BLaER1 treated with 17β-estradiol and CSF1 and Interleukin-3, amounts not matched to agents 10 nM and 100 nM (cell line): ENCODE measurements at regions not wholly inside any gene's neighbourhood (a gene's known extent, or its start where the extent isn't known, plus 50 kb on each side); places are given as distances from the start of the nearest gene placed in this dataset.
A peak's percentile ranks its signal among the peaks of the same experiment; 100 is the strongest.

Source experiments
- H3K27ac ChIP-seq, 11 experiments: shearing (Covaris generic); formaldehyde crosslinking; 2 replicates each; pipeline ENCODE4 v1.8.1; 2022
- H3K27me3 ChIP-seq, 11 experiments: shearing (Covaris generic); formaldehyde crosslinking; 2 replicates each; pipeline ENCODE4 v1.8.1; 2022
- H3K36me3 ChIP-seq, 11 experiments: shearing (Covaris generic); formaldehyde crosslinking; 2 replicates each; pipeline ENCODE4 v1.8.1; 2022
- H3K4me1 ChIP-seq, 10 experiments: shearing (Covaris generic); formaldehyde crosslinking; 2 replicates each; pipeline ENCODE4 v1.8.1; 2022
- H3K4me2 ChIP-seq, 11 experiments: shearing (Covaris generic); formaldehyde crosslinking; 2 replicates each; pipeline ENCODE4 v1.8.1; 2022
- H3K4me3 ChIP-seq, 10 experiments: shearing (Covaris generic); formaldehyde crosslinking; 2 replicates each; pipeline ENCODE4 v1.8.1; 2022
- H3K9ac ChIP-seq, 11 experiments: shearing (Covaris generic); formaldehyde crosslinking; 2 replicates each; pipeline ENCODE4 v1.8.1; 2022
- H3K9me3 ChIP-seq, 11 experiments: shearing (Covaris generic); formaldehyde crosslinking; replicated peaks in 1 of 11; 2 replicates each; pipeline ENCODE4 v1.8.1; 2022
- H4K20me1 ChIP-seq, 11 experiments: shearing (Covaris generic); formaldehyde crosslinking; 2 replicates each; pipeline ENCODE4 v1.8.1; 2022
- Cebpa-rat ChIP-seq, 11 experiments: shearing (Covaris generic); IDR thresholded peaks; 2 replicates each; pipeline ENCODE4 v1.8.1; 2022

DNA sequence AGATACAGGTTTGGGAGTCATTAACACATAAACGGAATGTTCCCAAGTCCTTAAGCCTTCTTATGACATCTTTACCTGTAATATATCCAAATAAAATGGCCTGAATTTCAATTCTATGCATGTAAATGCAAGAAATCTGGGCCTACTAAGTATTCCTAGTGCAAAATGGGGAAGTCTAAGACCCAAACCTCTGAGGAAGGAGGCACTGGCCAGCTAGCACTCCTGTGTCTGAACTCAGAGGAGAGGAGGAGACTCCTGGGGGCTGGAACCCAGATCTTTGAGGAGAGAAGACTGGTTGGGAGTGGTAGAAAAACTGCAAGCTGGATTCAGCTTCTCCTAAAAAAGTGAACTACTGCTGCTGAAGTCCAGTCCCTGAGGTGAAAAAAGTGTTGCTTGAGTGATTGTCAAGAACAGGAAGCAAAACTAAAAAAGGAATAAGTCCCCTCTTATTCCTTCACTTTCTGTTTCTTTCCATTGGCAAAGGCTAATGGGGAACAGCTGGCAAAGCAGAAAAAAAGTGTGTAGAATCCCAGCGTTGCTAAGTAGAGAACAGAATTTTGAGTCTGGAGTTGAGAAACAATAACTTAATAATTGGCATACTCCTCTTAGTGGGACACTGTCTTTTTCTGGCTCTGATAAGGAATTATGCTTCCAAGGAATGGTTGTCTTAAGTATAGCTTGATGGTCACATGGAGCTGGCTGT, 54.8 kb upstream of the ATP2C1 start:
- H3K36me3 ChIP-seq, result no peaks in the 10 kb centered on the region
- no peaks in the 10 kb centered on the region for H3K27me3 ChIP-seq
- H3K27ac ChIP-seq, result peak overlapping the region in 5 of 11 experiments; percentile 25 to 45 (median 39); a peak in 8 of 22 replicates
- no peak for TF ChIP-seq Cebpa-rat (IDR thresholded peaks at IDR 0.05)
- no peaks in the 10 kb centered on the region for H3K9me3 ChIP-seq
- H3K9ac ChIP-seq, result no peak overlapping the region; a peak in 1 of 22 replicates
- H3K4me1 ChIP-seq, result peaks cover 14 to 25% (median 16%) of the 10 kb centered on the region in 10 experiments
- H3K4me3 ChIP-seq, result no peak overlapping the region
- H3K4me2 ChIP-seq, result peak overlapping the region; percentile 16 to 64 (median 56)
- no peaks in the 10 kb centered on the region for H4K20me1 ChIP-seq

GRCh38 chr3:130839813-130840212, 54.1 kb upstream of the ATP2C1 start:
- H3K9me3 ChIP-seq, result no peaks in the 10 kb centered on the region
- peak overlapping the region in 1 of 11 experiments; percentile 39; a peak in 1 of 22 replicates for H3K27ac ChIP-seq
- peaks cover 14 to 25% (median 16%) of the 10 kb centered on the region in 10 experiments for H3K4me1 ChIP-seq
- H3K4me2 ChIP-seq, result peak overlapping the region; percentile 16 to 64 (median 56); a peak in 17 of 22 replicates
- no peaks in the 10 kb centered on the region for H4K20me1 ChIP-seq
- H3K9ac ChIP-seq, result no peak overlapping the region
- H3K36me3 ChIP-seq, result no peaks in the 10 kb centered on the region
- no peak overlapping the region for H3K4me3 ChIP-seq
- TF ChIP-seq Cebpa-rat (IDR thresholded peaks at IDR 0.05), result no peak
- no peaks in the 10 kb centered on the region for H3K27me3 ChIP-seq

DNA sequence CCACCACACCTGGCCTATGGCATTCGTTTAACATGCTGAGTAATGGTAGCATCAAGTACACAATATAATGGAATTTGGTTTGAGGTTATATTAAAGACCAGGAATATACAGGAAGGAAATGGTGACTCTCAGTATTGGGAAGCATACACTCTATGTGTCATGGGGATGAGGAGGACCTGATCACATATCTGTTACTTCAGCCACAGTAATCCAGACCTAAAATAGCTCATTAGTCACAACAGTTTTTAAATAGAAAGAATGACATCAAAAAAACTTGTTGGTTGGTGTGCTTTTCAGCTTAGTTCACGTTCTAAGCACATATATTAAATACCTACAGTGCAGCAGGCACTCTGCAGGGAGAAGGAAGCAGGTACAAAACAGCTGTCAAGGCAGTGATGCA, 52.5 kb upstream of the ATP2C1 start:
- Histone ChIP-seq H3K4me2 (peak overlapping the region in 8 of 11 experiments; percentile 0 to 53 (median 7); a peak in 6 of 22 replicates), H3K27ac (no peak overlapping the region), H4K20me1 (no peaks in the 10 kb centered on the region)

DNA sequence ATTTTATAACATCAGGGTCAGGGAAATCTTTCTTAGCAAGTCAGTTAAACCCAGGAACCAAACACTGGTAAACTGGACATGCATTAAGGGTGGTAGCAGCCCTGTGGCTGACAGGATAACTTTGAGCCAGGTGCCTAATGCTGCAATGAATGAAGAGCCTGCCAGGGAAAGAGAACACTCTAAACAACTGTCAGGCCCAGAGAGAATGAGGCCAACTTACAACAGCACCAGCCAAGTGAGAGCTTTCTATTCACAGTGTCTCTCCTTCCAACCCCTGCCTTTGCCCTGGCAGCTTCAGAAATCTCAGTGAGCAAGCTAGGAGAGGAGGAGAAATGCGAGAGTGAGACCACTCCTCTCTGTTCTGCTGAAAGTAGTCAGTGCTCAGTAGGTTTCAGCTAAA, 50.4 kb upstream of the ATP2C1 start:
- Histone ChIP-seq H3K9ac (no peak overlapping the region), H3K4me3 (no peak overlapping the region), H3K9me3 (no peaks in the 10 kb centered on the region), H4K20me1 (no peaks in the 10 kb centered on the region), H3K36me3 (no peaks in the 10 kb centered on the region), H3K27ac (no peak overlapping the region), H3K4me1 (peaks cover 17 to 30% (median 20%) of the 10 kb centered on the region in 10 experiments), H3K27me3 (no peaks in the 10 kb centered on the region), H3K4me2 (no peak overlapping the region)
- no peak for TF ChIP-seq Cebpa-rat (IDR thresholded peaks at IDR 0.05)

More for the DNA sequence above, 52.5 kb upstream of the ATP2C1 start:
- Histone ChIP-seq H3K4me1 (peaks cover 14 to 25% (median 16%) of the 10 kb centered on the region in 10 experiments), H3K9me3 (no peaks in the 10 kb centered on the region), H3K27me3 (no peaks in the 10 kb centered on the region), H3K36me3 (no peaks in the 10 kb centered on the region), H3K4me3 (no peak overlapping the region), H3K9ac (no peak overlapping the region)
- no peak for TF ChIP-seq Cebpa-rat (IDR thresholded peaks at IDR 0.05)
